Tibial nerve (tissue), 4 donors: ENCODE measurements at regions not wholly inside any gene's neighbourhood (a gene's known extent, or its start where the extent isn't known, plus 50 kb on each side); places are given as distances from the start of the nearest gene placed in this dataset.

Experiments used
- EP300 ChIP-seq, 2 donors: sonication (generic); formaldehyde crosslinking; IDR thresholded peaks; one replicate each; pipeline ENCODE4 v1.6.1; 2017; ENCODE audit warnings: antibody characterized with exemption in 2 of 2, mild to moderate bottlenecking in 1 of 2
- POLR2A ChIP-seq, 2 donors: fragments of 450-650 bp; IDR thresholded peaks; one replicate each; pipeline ENCODE4 v1.6.1; 2017; ENCODE audit warnings: antibody characterized with exemption in 2 of 2, mild to moderate bottlenecking in 2 of 2, moderate library complexity in 2 of 2
- TF ChIP-seq, protein P1 (sequence below), 5 experiments: fragments of 200-600 bp in 3 of 5; fragments of 450-650 bp in 2 of 5; sonication (generic) in 3 of 5; IDR thresholded peaks; one replicate each; pipeline ENCODE4 v1.5.1; 2016 to 2019; ENCODE audit warnings: antibody characterized with exemption in 5 of 5, mild to moderate bottlenecking in 3 of 5, moderate library complexity in 2 of 5

DNA sequence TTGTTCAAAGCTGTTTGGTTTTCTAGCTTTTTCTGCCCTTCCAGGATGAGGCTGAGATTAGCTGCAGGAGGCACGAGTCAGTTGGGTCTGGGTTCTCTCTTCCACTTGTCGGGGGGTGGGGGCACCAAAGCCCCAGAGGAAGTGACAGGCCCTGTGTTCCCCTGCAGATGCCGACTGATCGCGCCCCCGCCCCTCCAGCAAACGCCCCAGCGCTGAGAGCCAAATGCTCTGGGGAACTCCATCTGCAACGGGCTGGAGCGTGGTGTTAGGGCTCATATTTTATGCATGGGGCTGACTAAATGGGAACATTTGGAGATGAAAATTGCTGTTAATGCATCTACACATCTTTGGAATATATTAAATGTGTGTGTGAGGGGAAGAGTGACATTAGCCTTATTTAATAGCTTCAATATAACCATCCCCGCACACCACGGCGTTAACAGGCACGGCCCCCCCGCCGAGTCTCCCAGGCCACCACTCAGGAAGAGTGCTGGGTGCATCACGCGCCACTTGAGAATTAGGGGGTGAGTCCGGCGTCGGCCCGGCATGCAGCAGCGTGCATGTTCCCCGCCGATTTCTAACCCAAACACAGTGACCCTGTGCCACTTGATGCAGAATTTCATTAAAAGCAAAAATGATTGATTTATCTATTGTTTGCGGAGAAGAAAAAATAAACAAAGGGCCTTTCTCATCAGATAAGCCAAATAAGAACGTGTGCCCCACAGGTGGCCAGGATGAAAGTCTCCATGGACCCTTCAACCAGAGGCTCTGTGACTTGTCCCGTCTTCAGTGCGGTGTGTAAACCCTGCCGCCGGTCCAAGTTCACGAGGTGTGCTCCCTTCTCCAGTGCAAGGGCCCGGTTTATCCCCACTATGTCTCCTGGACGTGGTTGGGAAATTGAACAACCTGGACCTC, 165.0 kb upstream of the RTL1 start:
- TF ChIP-seq POLR2A (IDR thresholded peaks at IDR 0.05) (no peak), EP300 (IDR thresholded peaks at IDR 0.05) (no peak)
- TF ChIP-seq, protein P1, sequence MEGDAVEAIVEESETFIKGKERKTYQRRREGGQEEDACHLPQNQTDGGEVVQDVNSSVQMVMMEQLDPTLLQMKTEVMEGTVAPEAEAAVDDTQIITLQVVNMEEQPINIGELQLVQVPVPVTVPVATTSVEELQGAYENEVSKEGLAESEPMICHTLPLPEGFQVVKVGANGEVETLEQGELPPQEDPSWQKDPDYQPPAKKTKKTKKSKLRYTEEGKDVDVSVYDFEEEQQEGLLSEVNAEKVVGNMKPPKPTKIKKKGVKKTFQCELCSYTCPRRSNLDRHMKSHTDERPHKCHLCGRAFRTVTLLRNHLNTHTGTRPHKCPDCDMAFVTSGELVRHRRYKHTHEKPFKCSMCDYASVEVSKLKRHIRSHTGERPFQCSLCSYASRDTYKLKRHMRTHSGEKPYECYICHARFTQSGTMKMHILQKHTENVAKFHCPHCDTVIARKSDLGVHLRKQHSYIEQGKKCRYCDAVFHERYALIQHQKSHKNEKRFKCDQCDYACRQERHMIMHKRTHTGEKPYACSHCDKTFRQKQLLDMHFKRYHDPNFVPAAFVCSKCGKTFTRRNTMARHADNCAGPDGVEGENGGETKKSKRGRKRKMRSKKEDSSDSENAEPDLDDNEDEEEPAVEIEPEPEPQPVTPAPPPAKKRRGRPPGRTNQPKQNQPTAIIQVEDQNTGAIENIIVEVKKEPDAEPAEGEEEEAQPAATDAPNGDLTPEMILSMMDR (IDR thresholded peaks at IDR 0.05): no peak
